Esophagus (tissue), 2 donors: ENCODE measurements at regions not wholly inside any gene's neighbourhood (a gene's known extent, or its start where the extent isn't known, plus 50 kb on each side); places are given as distances from the start of the nearest gene placed in this dataset.
"Not testable (repeated sequence)": the region's sequence is repeated elsewhere in the genome, so short reads cannot be mapped to it uniquely, and the experiment has no call there.

Source experiments
- H3K27ac ChIP-seq, 2 donors: one replicate each; pipeline ENCODE4 v1.5.1; 2013; ENCODE audit warnings: low read depth in 2 of 2, mild to moderate bottlenecking in 2 of 2, inconsistent platforms in 1 of 2, low read length in 1 of 2, moderate library complexity in 1 of 2
- H3K27me3 ChIP-seq, 2 donors: one replicate each; pipeline ENCODE4 v1.6.1; 2013; ENCODE audit warnings: low read length in 2 of 2, control low read depth in 1 of 2, mild to moderate bottlenecking in 1 of 2; ENCODE audit not compliant: insufficient read depth in 2 of 2, control insufficient read depth in 1 of 2
- H3K36me3 ChIP-seq, 2 donors: one replicate each; pipeline ENCODE4 v1.6.1; 2013; ENCODE audit warnings: low read length in 1 of 2; ENCODE audit not compliant: control insufficient read depth in 2 of 2, insufficient read depth in 2 of 2
- H3K4me1 ChIP-seq, 2 donors: one replicate each; pipeline ENCODE4 v1.6.1; 2013; ENCODE audit warnings: low read length in 1 of 2; ENCODE audit not compliant: control insufficient read depth in 2 of 2, insufficient read depth in 2 of 2
- H3K4me3 ChIP-seq, 2 donors: one replicate each; pipeline ENCODE4 v1.5.1; 2013; ENCODE audit warnings: low read length in 2 of 2, mild to moderate bottlenecking in 2 of 2, low read depth in 1 of 2, moderate library complexity in 1 of 2
- H3K9me3 ChIP-seq, 2 donors: one replicate each; pipeline ENCODE4 v1.6.1; 2013; ENCODE audit warnings: mild to moderate bottlenecking in 2 of 2, low read depth in 1 of 2, low read length in 1 of 2, moderate library complexity in 1 of 2; ENCODE audit not compliant: control insufficient read depth in 2 of 2, insufficient read depth in 1 of 2
- WGBS, 2 donors: extraction: QIAGEN DNeasy Blood & Tissue Kit; methylation state at CpG; one replicate each; pipeline ENCODE4 v1.1.7; 2013; 5-methylcytosine and 5-hydroxymethylcytosine counted together
- donor health status: healthy with polysubstance abuse.
- donor health status: Bipolar disorder and iron deficiency.

DNA sequence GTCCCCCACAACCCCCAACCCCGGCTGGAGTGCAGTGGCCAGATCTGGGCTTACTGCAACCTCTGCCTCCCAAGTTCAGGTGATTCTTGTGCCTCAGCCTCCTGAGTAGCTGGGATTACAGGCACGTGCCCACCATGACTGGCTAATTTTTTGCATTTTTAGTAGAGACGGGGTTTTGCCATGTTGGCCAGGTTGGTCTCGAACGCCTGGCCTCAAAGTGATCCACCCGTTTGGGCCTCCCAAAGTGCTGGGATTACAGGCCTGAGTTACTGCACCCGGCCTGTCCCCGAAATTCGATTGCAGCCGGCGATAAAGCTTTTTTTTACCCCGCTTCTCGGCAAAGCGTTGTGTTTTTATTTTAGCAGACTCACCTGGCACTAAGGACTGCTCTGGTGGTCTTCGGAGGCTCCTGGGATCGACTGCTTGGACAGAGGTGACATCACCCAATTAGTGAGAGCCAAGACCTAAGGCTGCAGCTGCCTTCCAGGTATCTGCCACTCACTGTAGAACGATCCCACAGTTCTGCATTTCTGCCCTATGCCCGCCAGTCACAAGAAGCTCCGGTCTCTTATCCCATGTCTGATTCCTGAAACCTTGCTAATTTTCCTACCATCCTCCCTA is 82.2 kb upstream of the ARL4D start:
- H3K36me3 ChIP-seq, result no peaks in the 10 kb centered on the region
- WGBS, 2 donors, result 62 to 65% methylated on average over 19 of the region's 19 CpGs
- no peaks in the 10 kb centered on the region for H3K27me3 ChIP-seq
- H3K4me3 ChIP-seq, result no peak overlapping the region
- H3K27ac ChIP-seq, result peak overlapping the region in 1 of 2 donors; percentile 61
- peaks cover 3% of the 10 kb centered on the region in 2 donors for H3K9me3 ChIP-seq
- H3K4me1 ChIP-seq, result no peaks in the 10 kb centered on the region

DNA sequence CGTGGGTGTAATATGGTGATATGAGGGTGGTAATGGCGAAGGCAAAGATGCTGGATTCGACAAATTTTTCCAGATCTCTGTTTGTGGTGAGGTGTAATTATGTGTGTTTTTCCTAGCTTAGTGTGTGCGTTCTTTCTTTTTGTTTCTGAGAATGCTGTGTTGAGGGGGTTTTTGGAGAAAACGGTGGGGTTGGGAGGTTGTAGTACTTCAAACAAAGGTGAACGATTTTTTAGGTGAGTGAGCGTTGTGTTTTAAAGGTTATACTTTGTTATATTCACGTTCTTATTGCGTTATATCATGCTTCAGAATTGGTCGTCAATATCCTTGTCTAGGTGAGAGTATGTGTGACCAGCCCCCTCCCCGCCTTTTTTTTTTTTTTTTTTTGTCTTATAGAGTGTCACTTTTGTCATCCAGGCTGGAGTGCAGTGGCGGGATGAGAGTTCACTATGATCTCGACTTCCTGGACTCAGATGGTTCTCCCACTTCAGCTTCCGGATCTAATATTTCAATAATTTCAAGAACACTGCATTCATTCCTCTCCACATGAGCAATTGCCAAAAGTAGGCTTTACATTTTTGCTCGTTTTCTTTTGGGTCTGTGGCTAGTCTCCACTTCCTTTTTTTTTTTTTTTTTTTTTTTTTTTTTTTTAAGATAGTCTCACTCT is 82.2 kb upstream of the RNU2-1 start:
- peaks cover 3% of the 10 kb centered on the region in 2 donors for H3K9me3 ChIP-seq
- H3K36me3 ChIP-seq, result no peaks in the 10 kb centered on the region
- no peaks in the 10 kb centered on the region for H3K27me3 ChIP-seq
- WGBS, 2 donors, result 1 to 2% methylated on average over 14 to 15 of the region's 15 CpGs
- H3K27ac ChIP-seq, result peak overlapping the region in 1 of 2 donors; percentile 61
- H3K4me3 ChIP-seq, result no peak overlapping the region
- H3K4me1 ChIP-seq, result no peaks in the 10 kb centered on the region

DNA sequence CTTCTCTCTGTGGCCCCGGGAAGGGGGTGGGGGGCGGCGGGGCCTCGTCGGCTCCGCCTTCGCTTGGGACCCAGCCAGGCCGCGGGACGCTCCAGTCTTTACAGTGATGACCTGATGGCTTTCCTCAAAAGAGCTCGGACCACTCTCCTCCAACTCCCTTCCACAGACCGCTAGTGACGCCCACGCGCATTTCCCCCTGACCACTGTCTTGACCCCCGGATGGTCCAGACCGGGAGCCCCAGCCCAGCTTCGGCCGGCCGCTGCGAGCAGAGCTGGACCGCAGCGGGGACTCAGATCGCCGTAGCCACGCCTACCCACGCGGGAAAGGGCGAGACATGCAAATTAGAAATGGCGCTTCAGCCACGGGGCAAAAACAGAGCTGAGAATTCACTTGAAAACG is 81.6 kb upstream of the RNU2-1 start:
- no peak overlapping the region for H3K4me3 ChIP-seq
- WGBS, 2 donors, result 1% methylated on average over 32 of the region's 32 CpGs
- no peaks in the 10 kb centered on the region for H3K4me1 ChIP-seq
- no peaks in the 10 kb centered on the region for H3K36me3 ChIP-seq
- H3K27ac ChIP-seq, result no peak overlapping the region
- H3K27me3 ChIP-seq, result no peaks in the 10 kb centered on the region
- H3K9me3 ChIP-seq, result peaks cover 3% of the 10 kb centered on the region in 2 donors

DNA sequence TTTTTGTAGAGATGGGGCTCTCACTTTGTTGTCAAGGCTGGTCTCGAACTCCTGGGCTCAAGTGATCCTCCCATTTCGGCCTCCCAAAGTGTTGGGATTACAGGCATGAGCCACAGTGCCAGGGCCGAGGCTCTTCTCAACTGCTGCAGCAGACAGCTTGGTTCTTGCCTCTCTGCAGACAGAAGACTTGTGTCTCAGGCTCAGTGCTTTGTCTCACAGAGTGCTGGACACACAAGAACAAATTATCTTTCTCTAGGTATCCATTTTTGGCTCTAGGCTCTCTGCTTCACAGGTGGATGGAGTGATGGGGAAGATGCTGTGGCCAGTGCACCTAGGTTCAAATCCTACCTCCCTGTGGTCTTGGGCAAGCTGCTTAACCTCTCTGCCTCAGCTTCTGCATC is 80.8 kb upstream of the RNU2-1 start:
- Histone ChIP-seq H3K27me3 (no peaks in the 10 kb centered on the region), H3K4me3 (no peak overlapping the region), H3K9me3 (peaks cover under 1 to 2% of the 10 kb centered on the region in 2 donors), H3K36me3 (no peaks in the 10 kb centered on the region), H3K27ac (no peak overlapping the region), H3K4me1 (no peaks in the 10 kb centered on the region)
- 71 to 80% methylated on average over 3 of the region's 3 CpGs for WGBS, 2 donors

DNA sequence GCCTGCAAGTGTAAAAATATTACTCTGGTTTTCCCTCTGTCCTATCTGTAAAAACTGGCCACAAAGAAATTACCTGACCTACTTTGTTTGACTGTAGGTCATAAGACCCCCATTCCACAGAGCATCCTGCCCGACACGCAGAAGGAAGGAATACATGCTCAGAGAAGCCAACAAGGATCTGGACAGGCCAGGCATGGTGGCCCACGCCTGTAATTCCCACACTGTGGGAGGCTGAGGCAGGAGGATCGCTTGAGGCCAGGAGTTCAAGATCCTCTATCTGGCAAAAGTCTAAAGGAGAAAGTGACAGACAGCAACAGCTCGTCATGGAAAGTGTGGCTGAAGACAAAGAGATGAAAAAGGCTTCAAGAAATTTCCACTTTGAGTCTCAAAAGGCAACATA is 78.2 kb upstream of the RNU2-1 start:
- Histone ChIP-seq H3K9me3 (no peaks in the 10 kb centered on the region), H3K36me3 (no peaks in the 10 kb centered on the region), H3K27ac (no peak overlapping the region), H3K4me3 (no peak overlapping the region), H3K4me1 (no peaks in the 10 kb centered on the region), H3K27me3 (no peaks in the 10 kb centered on the region)
- WGBS, 2 donors, result 87 to 89% methylated on average over 5 of the region's 5 CpGs

DNA sequence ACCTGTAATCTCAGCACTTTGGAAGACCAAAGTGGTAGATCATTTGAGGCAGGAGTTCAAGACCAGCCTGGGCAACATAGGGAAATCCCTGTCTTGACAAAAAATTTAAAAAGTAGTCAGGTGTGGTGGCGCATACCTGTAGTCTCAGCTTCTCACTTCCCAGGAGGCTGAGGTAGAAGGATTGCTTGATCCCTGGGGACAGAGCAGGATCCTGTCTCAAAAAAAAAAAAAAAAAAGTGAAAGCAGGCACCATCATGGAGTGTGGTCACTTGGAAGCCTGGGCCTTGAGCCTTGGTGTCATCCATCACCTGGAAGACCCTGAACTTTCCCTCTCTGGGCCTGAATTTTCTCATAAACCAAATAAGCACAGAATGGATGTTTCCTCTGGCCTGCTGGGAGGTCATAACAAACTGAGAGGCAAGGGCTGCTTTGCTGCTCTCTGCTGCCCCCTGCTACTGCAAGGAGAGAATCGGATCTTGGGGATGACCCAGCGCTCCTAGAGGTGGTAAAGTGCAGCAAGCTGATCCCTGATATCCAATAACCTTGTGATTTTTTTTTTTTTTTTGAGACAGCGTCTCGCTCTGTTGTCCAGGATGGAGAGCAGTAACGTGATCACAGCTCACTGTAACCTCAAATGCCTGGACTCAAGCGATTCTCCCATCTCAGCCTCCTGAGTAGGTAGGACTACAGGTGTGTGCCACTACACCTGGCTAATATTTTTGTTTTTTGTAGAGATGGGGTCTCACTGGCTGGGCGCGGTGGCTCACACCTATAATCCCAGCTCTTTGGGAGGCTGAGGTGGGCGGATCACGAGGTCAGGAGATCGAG is 75.9 kb upstream of the RNU2-1 start:
- H3K27me3 ChIP-seq, result no peaks in the 10 kb centered on the region
- no peaks in the 10 kb centered on the region for H3K9me3 ChIP-seq
- no peak overlapping the region for H3K4me3 ChIP-seq
- H3K27ac ChIP-seq, result no peak overlapping the region
- no peaks in the 10 kb centered on the region for H3K4me1 ChIP-seq
- 28 to 29% methylated on average over 12 of the region's 12 CpGs for WGBS, 2 donors
- H3K36me3 ChIP-seq, result no peaks in the 10 kb centered on the region

DNA sequence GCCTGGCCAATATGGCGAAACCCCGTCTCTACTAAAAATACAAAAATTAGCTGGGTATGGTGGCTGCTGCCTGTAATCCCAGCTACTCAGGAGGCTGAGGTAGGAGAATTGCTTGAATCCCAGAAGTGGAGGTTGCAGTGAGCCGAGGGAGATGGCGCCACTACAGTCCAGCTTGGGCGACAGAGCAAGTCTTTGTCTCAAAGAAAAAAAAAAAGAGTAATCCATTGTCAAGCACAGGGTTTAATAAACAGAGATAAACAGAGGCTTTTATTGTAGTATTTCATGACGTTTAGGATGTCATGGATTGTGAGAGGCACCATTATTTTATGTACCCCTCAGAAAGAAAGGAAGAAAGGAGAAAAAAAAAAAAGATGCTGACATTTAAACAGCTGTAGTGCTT is 75.2 kb upstream of the RNU2-1 start:
- Histone ChIP-seq H3K36me3 (no peaks in the 10 kb centered on the region), H3K4me3 (no peak overlapping the region), H3K27ac (no peak overlapping the region), H3K4me1 (no peaks in the 10 kb centered on the region), H3K27me3 (no peaks in the 10 kb centered on the region), H3K9me3 (no peaks in the 10 kb centered on the region)
- WGBS, 2 donors, result 77 to 81% methylated on average over 6 of the region's 6 CpGs

DNA sequence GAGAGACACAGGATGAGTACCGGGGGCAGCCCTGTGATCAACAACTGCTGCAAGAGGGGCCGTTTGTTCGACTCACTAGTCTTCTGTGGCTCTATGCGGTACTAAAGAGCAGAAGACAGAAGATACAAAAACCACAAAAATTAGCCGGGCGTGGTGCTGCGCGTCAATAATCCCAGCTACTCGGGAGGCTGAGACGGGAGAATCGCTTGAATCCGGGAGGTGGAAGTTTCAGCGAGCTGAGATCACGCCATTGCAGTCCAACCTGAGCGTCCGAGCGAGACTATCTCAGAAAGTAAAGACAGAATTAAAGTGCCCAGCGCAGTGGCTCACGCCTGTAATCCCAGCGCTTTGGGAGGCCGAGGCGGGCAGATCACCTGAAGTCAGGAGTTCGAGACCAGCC is 71.0 kb upstream of the RNU2-1 start:
- not testable (repeated sequence) for H3K36me3 ChIP-seq, H3K9me3 ChIP-seq, H3K4me1 ChIP-seq, H3K27ac ChIP-seq, H3K27me3 ChIP-seq, H3K4me3 ChIP-seq
- WGBS, 2 donors, result 94 to 95% methylated on average over 13 to 14 of the region's 23 CpGs

DNA sequence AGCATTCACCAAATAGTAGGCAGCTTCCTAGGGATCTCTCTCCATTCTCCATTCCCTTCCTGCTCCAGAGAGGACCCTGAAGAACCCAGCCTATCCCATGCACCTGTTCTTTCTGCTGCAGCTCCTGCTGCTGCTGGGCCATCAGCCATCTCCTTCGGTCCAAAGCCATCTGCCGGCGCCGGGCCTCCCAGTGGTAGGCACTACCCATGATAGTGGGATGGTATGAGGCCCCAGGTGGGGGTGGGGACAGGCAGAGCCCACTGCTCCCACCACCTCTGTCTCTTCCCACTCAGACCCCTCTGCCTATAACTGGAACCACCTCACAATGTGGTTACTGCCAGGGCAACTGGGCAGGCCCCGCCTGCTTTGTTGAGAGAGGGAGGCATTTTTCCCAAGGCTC is 69.3 kb upstream of the RNU2-1 start:
- H3K27me3 ChIP-seq, H3K4me1 ChIP-seq, H3K36me3 ChIP-seq, H3K9me3 ChIP-seq, H3K4me3 ChIP-seq, H3K27ac ChIP-seq: not testable (repeated sequence)
- no CpG with 5 or more reads among the region's 5 CpGs for WGBS, 2 donors
